Liver (tissue), 8 donors: ENCODE measurements at regions not wholly inside any gene's neighbourhood (a gene's known extent, or its start where the extent isn't known, plus 50 kb on each side); places are given as distances from the start of the nearest gene placed in this dataset.

Experiments
- DNase-seq: peaks from one replicate; pipeline ENCODE4 v3.0.0-alpha.2; 2017; ENCODE audit warnings: low spot score
- H3K27ac ChIP-seq, 2 donors: one replicate each; pipeline ENCODE4 v1.7.0; 2013; ENCODE audit warnings: inconsistent platforms in 2 of 2, low read length in 2 of 2, control low read depth in 1 of 2, low read depth in 1 of 2, mild to moderate bottlenecking in 1 of 2
- H3K27me3 ChIP-seq, 4 donors: one replicate each; pipeline versions ENCODE4 v1.6.1 to v1.7.0; 2013; ENCODE audit warnings: low read length in 3 of 4, inconsistent platforms in 1 of 4, mild to moderate bottlenecking in 1 of 4, moderate library complexity in 1 of 4; ENCODE audit not compliant: control insufficient read depth in 4 of 4, insufficient read depth in 4 of 4
- H3K36me3 ChIP-seq, 4 donors: one replicate each; pipeline versions ENCODE4 v1.6.1 to v1.7.0; 2013; ENCODE audit warnings: low read length in 3 of 4, mild to moderate bottlenecking in 3 of 4, low read depth in 1 of 4, moderate library complexity in 1 of 4; ENCODE audit not compliant: control insufficient read depth in 4 of 4, insufficient read depth in 3 of 4
- H3K4me1 ChIP-seq, 4 donors: one replicate each; pipeline versions ENCODE4 v1.6.1 to v1.7.0; 2013; ENCODE audit warnings: low read length in 3 of 4, mild to moderate bottlenecking in 3 of 4, moderate library complexity in 1 of 4; ENCODE audit not compliant: control insufficient read depth in 4 of 4, insufficient read depth in 4 of 4
- H3K4me3 ChIP-seq, 3 donors: one replicate each; pipeline versions ENCODE4 v1.6.1 to v1.7.0; 2013; ENCODE audit warnings: low read length in 3 of 3, control low read depth in 1 of 3, low read depth in 1 of 3, mild to moderate bottlenecking in 1 of 3
- H3K9ac ChIP-seq, 2 donors: one replicate each; pipeline ENCODE4 v1.7.0; 2013; ENCODE audit warnings: low read length in 2 of 2, mild to moderate bottlenecking in 2 of 2, moderate library complexity in 2 of 2, control low read depth in 1 of 2, low read depth in 1 of 2
- H3K9me3 ChIP-seq, 4 donors: one replicate each; pipeline versions ENCODE4 v1.6.1 to v1.7.0; 2013; ENCODE audit warnings: low read length in 3 of 4; ENCODE audit not compliant: control insufficient read depth in 4 of 4
- EGR1 ChIP-seq, 2 donors: IDR thresholded peaks; 2 replicates each; pipeline ENCODE4 v1.6.1; 2016 to 2018; ENCODE audit warnings: antibody characterized with exemption in 2 of 2, low read depth in 2 of 2
- FOXA1 ChIP-seq: IDR thresholded peaks from 2 replicates; pipeline ENCODE4 v1.6.1; 2016; ENCODE audit warnings: antibody characterized with exemption
- FOXA2 ChIP-seq: IDR thresholded peaks from 2 replicates; pipeline ENCODE4 v1.6.1; 2016; ENCODE audit warnings: antibody characterized with exemption
- JUND ChIP-seq, 2 donors: IDR thresholded peaks; 2 replicates each; pipeline ENCODE4 v1.6.1; 2016; ENCODE audit warnings: antibody characterized with exemption in 2 of 2
- RAD21 ChIP-seq, 2 donors: IDR thresholded peaks; 2 replicates each; pipeline ENCODE4 v1.6.1; 2016; ENCODE audit warnings: antibody characterized with exemption in 2 of 2, mild to moderate bottlenecking in 2 of 2
- RXRA ChIP-seq, 2 donors: IDR thresholded peaks; 2 replicates each; pipeline ENCODE4 v1.6.1; 2017 to 2018; ENCODE audit warnings: antibody characterized with exemption in 2 of 2, mild to moderate bottlenecking in 1 of 2
- TAF1 ChIP-seq: conservative IDR thresholded peaks from 2 replicates; pipeline ENCODE4 v1.6.1; 2016; ENCODE audit warnings: antibody characterized with exemption, mild to moderate bottlenecking
- YY1 ChIP-seq: IDR thresholded peaks from 2 replicates; pipeline ENCODE4 v1.6.1; 2016; ENCODE audit warnings: antibody characterized with exemption, mild to moderate bottlenecking
- WGBS: extraction: QIAGEN DNeasy Blood & Tissue Kit; methylation state at CpG from one replicate; pipeline ENCODE4 v1.1.7; 2013; 5-methylcytosine and 5-hydroxymethylcytosine counted together
- TF ChIP-seq, protein P1 (sequence below): IDR thresholded peaks from 2 replicates; pipeline ENCODE4 v1.6.1; 2016; ENCODE audit warnings: antibody characterized with exemption
- TF ChIP-seq, protein P2 (sequence below): fragments of 150-350 bp; IDR thresholded peaks from 2 replicates; pipeline ENCODE4 v1.5.1; 2017; ENCODE audit warnings: improper control_type of control experiment, low read depth, low read length; ENCODE audit not compliant: missing input control
- TF ChIP-seq, protein P3 (sequence below): IDR thresholded peaks from 2 replicates; pipeline ENCODE4 v1.6.1; 2016; ENCODE audit warnings: antibody characterized with exemption, mild to moderate bottlenecking
- TF ChIP-seq, protein P4 (sequence below): IDR thresholded peaks from 2 replicates; pipeline ENCODE4 v1.6.1; 2016; ENCODE audit warnings: antibody characterized with exemption
- donor health status: healthy.
- donor health status: healthy.
- donor health status: healthy.
- donor health status: healthy.
- donor health status: healthy.

DNA sequence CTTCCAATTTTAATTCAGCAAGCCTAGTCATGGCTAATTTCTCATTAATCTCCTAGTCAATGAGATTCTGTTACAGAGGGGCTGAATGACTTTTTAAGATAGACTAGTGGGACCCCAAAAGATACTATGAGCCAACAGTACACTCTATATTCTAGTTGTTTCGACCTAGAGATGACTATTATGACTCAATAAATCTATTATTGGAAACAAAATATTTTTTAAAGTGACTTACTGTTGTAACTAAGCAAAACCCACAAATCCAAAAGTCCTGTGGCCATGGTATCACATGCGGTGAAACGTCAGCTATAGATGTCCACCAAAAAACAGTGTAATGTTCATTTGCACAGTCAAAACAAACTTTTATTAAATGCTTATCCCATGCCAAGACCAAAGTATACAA, 95.3 kb upstream of the ADO start:
- DNase-seq, result no peak
- Histone ChIP-seq H3K4me3 (no peak overlapping the region), H3K27ac (no peak overlapping the region), H3K4me1 (no peaks in the 10 kb centered on the region), H3K27me3 (no peaks in the 10 kb centered on the region), H3K9ac (no peak overlapping the region), H3K9me3 (no peaks in the 10 kb centered on the region), H3K36me3 (no peaks in the 10 kb centered on the region)
- TF ChIP-seq TAF1, result no peak
- TF ChIP-seq, protein P1, sequence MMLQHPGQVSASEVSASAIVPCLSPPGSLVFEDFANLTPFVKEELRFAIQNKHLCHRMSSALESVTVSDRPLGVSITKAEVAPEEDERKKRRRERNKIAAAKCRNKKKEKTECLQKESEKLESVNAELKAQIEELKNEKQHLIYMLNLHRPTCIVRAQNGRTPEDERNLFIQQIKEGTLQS, result no peak
- no peak for TF ChIP-seq FOXA1
- TF ChIP-seq, protein P2, sequence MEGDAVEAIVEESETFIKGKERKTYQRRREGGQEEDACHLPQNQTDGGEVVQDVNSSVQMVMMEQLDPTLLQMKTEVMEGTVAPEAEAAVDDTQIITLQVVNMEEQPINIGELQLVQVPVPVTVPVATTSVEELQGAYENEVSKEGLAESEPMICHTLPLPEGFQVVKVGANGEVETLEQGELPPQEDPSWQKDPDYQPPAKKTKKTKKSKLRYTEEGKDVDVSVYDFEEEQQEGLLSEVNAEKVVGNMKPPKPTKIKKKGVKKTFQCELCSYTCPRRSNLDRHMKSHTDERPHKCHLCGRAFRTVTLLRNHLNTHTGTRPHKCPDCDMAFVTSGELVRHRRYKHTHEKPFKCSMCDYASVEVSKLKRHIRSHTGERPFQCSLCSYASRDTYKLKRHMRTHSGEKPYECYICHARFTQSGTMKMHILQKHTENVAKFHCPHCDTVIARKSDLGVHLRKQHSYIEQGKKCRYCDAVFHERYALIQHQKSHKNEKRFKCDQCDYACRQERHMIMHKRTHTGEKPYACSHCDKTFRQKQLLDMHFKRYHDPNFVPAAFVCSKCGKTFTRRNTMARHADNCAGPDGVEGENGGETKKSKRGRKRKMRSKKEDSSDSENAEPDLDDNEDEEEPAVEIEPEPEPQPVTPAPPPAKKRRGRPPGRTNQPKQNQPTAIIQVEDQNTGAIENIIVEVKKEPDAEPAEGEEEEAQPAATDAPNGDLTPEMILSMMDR, result no peak
- 74% methylated on average over 3 of the region's 3 CpGs for WGBS

DNA sequence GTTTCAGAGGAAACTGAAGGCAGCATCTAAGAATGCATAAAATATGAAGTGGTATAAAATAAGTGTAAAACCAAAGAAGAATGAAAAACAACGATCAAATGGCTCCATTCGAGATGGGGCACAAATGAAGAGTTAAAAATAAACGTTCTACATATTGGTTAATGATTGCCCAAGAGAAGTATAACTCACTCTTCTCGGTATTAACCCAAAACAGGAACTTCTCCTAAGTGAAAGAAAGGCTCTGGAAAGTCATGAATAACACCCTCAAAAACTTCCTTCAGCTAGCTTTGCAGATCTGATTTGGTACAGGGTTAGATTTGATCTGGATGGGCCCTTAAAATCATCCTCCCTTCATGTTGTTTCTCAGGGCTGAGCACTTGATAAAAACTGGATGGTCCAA, 94.3 kb upstream of the ADO start:
- WGBS, result 42% methylated on average over 4 of the region's 4 CpGs

DNA sequence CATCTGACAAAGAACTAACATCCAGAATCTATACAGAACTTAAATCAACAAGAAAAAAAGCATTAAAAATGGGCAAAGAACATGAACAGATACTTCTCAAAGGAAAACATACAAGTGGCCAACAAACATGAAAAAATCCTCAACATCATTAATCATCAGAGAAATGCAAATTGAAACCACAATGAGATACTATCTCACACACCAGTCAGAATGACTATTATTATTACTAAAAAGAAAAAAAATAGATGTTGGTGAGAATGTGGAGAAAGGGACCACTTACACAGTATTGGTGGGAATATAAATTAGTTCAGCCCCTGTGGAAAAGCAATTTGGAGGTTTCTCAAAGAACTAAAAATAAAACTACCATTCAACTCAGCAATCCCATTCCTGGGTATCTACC, 89.1 kb upstream of the ADO start:
- H3K36me3 ChIP-seq, result no peaks in the 10 kb centered on the region
- H3K9me3 ChIP-seq, result no peaks in the 10 kb centered on the region
- H3K27ac ChIP-seq, result no peak overlapping the region
- H3K4me3 ChIP-seq, result no peak overlapping the region
- no peak overlapping the region for H3K9ac ChIP-seq
- H3K4me1 ChIP-seq, result no peaks in the 10 kb centered on the region
- no peaks in the 10 kb centered on the region for H3K27me3 ChIP-seq
- DNase-seq, result no peak
- TF ChIP-seq JUND (IDR thresholded peaks at IDR 0.05) (no peak), RXRA (IDR thresholded peaks at IDR 0.05) (no peak), FOXA2 (no peak), YY1 (no peak), RAD21 (IDR thresholded peaks at IDR 0.05) (no peak), EGR1 (IDR thresholded peaks at IDR 0.05; ENCODE audit: low read depth in 2 of 2) (no peak), TAF1 (no peak)
- TF ChIP-seq, protein P3, sequence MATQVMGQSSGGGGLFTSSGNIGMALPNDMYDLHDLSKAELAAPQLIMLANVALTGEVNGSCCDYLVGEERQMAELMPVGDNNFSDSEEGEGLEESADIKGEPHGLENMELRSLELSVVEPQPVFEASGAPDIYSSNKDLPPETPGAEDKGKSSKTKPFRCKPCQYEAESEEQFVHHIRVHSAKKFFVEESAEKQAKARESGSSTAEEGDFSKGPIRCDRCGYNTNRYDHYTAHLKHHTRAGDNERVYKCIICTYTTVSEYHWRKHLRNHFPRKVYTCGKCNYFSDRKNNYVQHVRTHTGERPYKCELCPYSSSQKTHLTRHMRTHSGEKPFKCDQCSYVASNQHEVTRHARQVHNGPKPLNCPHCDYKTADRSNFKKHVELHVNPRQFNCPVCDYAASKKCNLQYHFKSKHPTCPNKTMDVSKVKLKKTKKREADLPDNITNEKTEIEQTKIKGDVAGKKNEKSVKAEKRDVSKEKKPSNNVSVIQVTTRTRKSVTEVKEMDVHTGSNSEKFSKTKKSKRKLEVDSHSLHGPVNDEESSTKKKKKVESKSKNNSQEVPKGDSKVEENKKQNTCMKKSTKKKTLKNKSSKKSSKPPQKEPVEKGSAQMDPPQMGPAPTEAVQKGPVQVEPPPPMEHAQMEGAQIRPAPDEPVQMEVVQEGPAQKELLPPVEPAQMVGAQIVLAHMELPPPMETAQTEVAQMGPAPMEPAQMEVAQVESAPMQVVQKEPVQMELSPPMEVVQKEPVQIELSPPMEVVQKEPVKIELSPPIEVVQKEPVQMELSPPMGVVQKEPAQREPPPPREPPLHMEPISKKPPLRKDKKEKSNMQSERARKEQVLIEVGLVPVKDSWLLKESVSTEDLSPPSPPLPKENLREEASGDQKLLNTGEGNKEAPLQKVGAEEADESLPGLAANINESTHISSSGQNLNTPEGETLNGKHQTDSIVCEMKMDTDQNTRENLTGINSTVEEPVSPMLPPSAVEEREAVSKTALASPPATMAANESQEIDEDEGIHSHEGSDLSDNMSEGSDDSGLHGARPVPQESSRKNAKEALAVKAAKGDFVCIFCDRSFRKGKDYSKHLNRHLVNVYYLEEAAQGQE, result no peak

More for the DNA sequence above, 94.3 kb upstream of the ADO start:
- Histone ChIP-seq H3K4me3 (no peak overlapping the region), H3K27ac (no peak overlapping the region), H3K27me3 (no peaks in the 10 kb centered on the region), H3K9me3 (no peaks in the 10 kb centered on the region), H3K4me1 (no peaks in the 10 kb centered on the region), H3K9ac (no peak overlapping the region), H3K36me3 (no peaks in the 10 kb centered on the region)
- DNase-seq, result no peak
- no peak for TF ChIP-seq FOXA2
- no peak for TF ChIP-seq FOXA1
- TF ChIP-seq, protein P4, sequence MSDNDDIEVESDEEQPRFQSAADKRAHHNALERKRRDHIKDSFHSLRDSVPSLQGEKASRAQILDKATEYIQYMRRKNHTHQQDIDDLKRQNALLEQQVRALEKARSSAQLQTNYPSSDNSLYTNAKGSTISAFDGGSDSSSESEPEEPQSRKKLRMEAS, result no peak
- TF ChIP-seq RAD21 (IDR thresholded peaks at IDR 0.05), result no peak
